ENCODE measurements at regions not wholly inside any gene's neighbourhood (a gene's known extent, or its start where the extent isn't known, plus 50 kb on each side); places are given as distances from the start of the nearest gene placed in this dataset.

DNA sequence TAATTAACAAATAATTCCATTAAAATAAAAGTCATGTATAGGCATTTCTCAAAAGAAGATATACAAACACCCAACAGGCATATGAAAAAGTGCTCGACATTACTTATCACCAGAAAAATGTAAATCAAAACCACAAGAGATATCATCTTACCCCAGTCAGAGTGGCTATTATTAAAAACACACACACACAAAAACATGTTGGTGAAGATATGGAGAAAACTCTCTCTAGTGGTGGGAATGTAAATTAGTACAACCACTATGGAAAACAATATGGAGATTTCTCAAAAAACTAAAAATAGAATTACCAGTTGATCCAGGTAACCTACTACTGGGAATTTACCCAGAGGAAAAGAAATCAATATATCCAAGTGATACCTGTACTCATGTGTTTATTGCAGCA lies 966.3 kb upstream of the POU3F3 start:
- Histone ChIP-seq H3K9me3 (peaks cover 0 to 4% (median 0%) of the 10 kb centered on the region in 11 donors), H3K4me1 (no peaks in the 10 kb centered on the region), H3K27ac (no peak overlapping the region), H3K36me3 (no peaks in the 10 kb centered on the region), H3K27me3 (no peaks in the 10 kb centered on the region), H3K4me3 (no peak overlapping the region)
- TF ChIP-seq, protein P1, sequence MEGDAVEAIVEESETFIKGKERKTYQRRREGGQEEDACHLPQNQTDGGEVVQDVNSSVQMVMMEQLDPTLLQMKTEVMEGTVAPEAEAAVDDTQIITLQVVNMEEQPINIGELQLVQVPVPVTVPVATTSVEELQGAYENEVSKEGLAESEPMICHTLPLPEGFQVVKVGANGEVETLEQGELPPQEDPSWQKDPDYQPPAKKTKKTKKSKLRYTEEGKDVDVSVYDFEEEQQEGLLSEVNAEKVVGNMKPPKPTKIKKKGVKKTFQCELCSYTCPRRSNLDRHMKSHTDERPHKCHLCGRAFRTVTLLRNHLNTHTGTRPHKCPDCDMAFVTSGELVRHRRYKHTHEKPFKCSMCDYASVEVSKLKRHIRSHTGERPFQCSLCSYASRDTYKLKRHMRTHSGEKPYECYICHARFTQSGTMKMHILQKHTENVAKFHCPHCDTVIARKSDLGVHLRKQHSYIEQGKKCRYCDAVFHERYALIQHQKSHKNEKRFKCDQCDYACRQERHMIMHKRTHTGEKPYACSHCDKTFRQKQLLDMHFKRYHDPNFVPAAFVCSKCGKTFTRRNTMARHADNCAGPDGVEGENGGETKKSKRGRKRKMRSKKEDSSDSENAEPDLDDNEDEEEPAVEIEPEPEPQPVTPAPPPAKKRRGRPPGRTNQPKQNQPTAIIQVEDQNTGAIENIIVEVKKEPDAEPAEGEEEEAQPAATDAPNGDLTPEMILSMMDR (IDR thresholded peaks at IDR 0.05), result no peak
- intact Hi-C loops (cut with DNase I), result no loop called here
- no peak for DNase-seq
- ATAC-seq, result no peak
- WGBS, 2 donors, result 71 to 84% methylated on average over 1 of the region's 1 CpG

GRCh38 chr2:103896182-103896581 lies 957.7 kb upstream of the POU3F3 start:
- H3K36me3 ChIP-seq, result no peaks in the 10 kb centered on the region
- DNase-seq (no peak), ATAC-seq (no peak)
- WGBS, 2 donors, result 62 to 73% methylated on average over 1 of the region's 1 CpG
- H3K4me1 ChIP-seq, result no peaks in the 10 kb centered on the region
- H3K4me3 ChIP-seq, result no peak overlapping the region
- no peaks in the 10 kb centered on the region for H3K27me3 ChIP-seq
- H3K9me3 ChIP-seq, result no peaks in the 10 kb centered on the region
- intact Hi-C loops (cut with DNase I), result no loop called here
- TF ChIP-seq, protein P1 (IDR thresholded peaks at IDR 0.05), result no peak
- no peak overlapping the region for H3K27ac ChIP-seq

DNA sequence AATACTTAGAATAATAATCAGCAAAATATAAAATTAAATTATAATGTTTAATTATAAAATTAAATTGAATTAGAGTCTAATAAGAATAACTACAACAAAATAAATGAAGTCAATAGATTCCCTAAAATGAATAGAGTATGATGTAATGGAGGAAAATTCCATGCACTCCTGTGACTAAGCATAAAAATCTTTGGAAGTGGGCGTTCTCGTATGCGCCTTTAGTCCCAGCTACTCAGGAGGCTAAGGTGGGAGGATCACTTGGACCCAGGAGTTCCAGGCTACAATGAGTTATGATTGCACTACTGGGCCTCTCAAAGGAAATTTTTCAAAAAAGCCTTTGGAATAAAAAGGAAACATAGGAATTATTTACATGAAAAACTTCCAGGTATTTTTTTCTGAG lies 955.4 kb upstream of the POU3F3 start:
- TF ChIP-seq, protein P1 (IDR thresholded peaks at IDR 0.05), result no peak
- H3K36me3 ChIP-seq, result no peaks in the 10 kb centered on the region
- DNase-seq (no peak), ATAC-seq (no peak)
- WGBS, 2 donors, result 79 to 83% methylated on average over 3 of the region's 3 CpGs
- H3K27ac ChIP-seq, result no peak overlapping the region
- intact Hi-C loops (cut with DNase I), result no loop called here
- no peaks in the 10 kb centered on the region for H3K27me3 ChIP-seq
- H3K4me1 ChIP-seq, result no peaks in the 10 kb centered on the region
- no peaks in the 10 kb centered on the region for H3K9me3 ChIP-seq
- no peak overlapping the region for H3K4me3 ChIP-seq

- H3K27ac ChIP-seq, result no peak overlapping the region
- no peaks in the 10 kb centered on the region for H3K4me1 ChIP-seq
- H3K4me3 ChIP-seq, result no peak overlapping the region
- intact Hi-C loops (cut with DNase I), result no loop called here
- no peaks in the 10 kb centered on the region for H3K36me3 ChIP-seq
- H3K9me3 ChIP-seq, result no peaks in the 10 kb centered on the region
- TF ChIP-seq, protein P1 (IDR thresholded peaks at IDR 0.05), result no peak
- ATAC-seq, result no peak
- no peaks in the 10 kb centered on the region for H3K27me3 ChIP-seq
- no peak for DNase-seq
Observed at GRCh38 chr2:103902347-103902746, 951.6 kb upstream of the POU3F3 start.

DNA sequence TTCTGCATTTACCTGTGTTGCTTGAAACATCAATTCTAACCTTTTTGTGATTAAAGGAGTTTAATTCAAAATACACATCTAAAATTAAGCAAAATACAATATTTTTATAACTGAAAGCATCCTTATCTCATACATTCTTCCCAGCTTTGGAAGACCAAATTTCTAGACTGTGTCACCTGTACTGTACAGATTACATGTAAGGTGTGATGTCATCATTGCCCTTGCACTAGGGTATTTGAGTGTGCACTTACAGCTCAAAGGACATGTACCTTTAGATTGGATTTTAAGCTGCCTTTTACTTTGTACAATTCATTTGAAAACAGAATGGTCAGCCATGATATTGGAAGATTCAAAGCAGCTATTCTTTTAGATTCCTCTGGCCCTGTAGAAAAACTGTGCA lies 932.8 kb upstream of the POU3F3 start:
- no peak for DNase-seq
- Histone ChIP-seq H3K27ac (no peak overlapping the region), H3K36me3 (no peaks in the 10 kb centered on the region), H3K4me1 (no peaks in the 10 kb centered on the region), H3K27me3 (no peaks in the 10 kb centered on the region), H3K9me3 (peaks cover 0 to 9% (median 0%) of the 10 kb centered on the region in 11 donors), H3K4me3 (no peak overlapping the region)
- TF ChIP-seq, protein P1 (IDR thresholded peaks at IDR 0.05), result no peak
- intact Hi-C loops (cut with DNase I), result no loop called here
- no peak for ATAC-seq

Data from heart right ventricle (tissue), 16 donors.